ENCODE measurements at regions not wholly inside any gene's neighbourhood (a gene's known extent, or its start where the extent isn't known, plus 50 kb on each side); places are given as distances from the start of the nearest gene placed in this dataset.
A peak's percentile ranks its signal among the peaks of the same experiment; 100 is the strongest.
"Not testable (repeated sequence)": the region's sequence is repeated elsewhere in the genome, so short reads cannot be mapped to it uniquely, and the experiment has no call there.

GRCh38 chr19:27890206-27890605 lies 1322.7 kb downstream of the UQCRFS1 start:
- peak; percentile 17 for FAIRE-seq

GRCh38 chr19:27889156-27889555 lies 1323.8 kb downstream of the UQCRFS1 start:
- DNase-seq (ENCODE audit: low spot score), result no peak
- no peak for FAIRE-seq

More at GRCh38 chr19:27890206-27890605, 1322.7 kb downstream of the UQCRFS1 start:
- DNase-seq (ENCODE audit: low spot score), result no peak

GRCh38 chr19:27887946-27888345 lies 1325.0 kb downstream of the UQCRFS1 start:
- FAIRE-seq (peak; percentile 89), DNase-seq (ENCODE audit: low spot score) (no peak)

- DNase-seq (ENCODE audit: low spot score) (no peak), FAIRE-seq (peak; percentile 13)
These were observed 1327.6 kb downstream of the UQCRFS1 start for GRCh38 chr19:27885359-27885758.

DNA sequence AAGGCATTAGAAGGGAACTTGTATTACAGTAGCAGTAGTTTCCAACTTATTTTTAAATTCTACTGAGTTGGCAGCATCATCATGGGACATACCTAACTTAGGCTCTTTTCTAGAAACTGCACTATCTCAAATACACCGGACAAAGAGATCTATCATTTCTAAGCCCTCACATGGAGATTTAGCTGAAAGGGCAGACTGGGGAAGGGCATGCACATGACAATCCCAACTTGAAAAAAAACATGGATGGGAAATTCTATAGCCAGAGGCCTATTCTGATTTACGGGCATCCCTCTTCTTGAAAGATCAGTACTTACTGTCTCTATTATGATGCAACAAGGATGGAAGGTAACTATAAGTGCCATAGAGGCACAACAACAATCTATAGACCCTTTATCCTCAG lies 1328.6 kb downstream of the UQCRFS1 start:
- no peak for DNase-seq (ENCODE audit: low spot score)
- no peak for FAIRE-seq

DNA sequence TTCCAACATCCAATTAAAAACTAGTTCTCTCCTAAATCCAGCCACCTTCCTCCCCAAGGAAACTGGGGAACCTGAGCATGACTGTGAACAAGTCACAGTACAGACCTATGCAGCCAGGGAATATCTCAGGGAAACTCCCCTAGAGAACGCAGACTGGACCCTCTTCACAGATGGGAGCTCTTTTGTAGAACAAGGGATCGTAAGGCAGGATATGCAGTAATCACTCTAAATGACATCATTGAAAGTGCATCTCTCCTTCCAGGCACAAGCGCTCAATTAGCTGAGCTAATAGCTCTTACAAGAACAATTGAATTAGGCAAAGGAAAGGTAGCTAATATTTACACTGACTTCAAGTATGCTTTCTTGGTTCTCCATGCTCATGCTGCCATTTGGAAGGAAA lies 1331.7 kb downstream of the UQCRFS1 start:
- DNase-seq (ENCODE audit: low spot score) (no peak), FAIRE-seq (peak; percentile 69)

- no peak for DNase-seq (ENCODE audit: low spot score)
These were observed 1335.9 kb downstream of the UQCRFS1 start for GRCh38 chr19:27876976-27877512.

DNA sequence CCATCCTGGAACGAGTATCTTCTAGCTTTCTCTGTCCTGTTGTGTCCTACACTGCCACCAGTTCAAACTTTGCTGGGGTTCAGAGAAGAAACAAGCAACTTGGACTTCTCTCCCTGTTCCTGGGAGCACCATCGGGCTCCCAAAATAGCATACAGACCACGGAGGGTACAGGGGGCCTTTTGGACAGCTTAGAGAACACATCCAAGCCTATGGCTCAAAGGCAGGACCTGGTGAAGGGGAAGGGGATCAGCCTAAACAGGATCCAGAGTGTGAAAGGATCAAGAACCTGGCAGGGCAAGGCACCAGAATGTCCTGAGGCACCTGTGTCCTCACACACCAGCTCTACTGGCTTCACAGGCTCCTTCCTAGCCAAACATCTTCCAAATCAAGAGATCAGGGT lies 1336.5 kb downstream of the UQCRFS1 start:
- DNase-seq (ENCODE audit: low spot score) (no peak), FAIRE-seq (no peak)

More at GRCh38 chr19:27876976-27877512, 1335.9 kb downstream of the UQCRFS1 start:
- no peak for FAIRE-seq

- no peak for DNase-seq (ENCODE audit: low spot score)
- FAIRE-seq, result peak; percentile 98
These were observed 1340.6 kb downstream of the UQCRFS1 start for GRCh38 chr19:27872370-27872769.

GRCh38 chr19:27870293-27870692 lies 1342.7 kb downstream of the UQCRFS1 start:
- DNase-seq (ENCODE audit: low spot score), result no peak
- no peak for FAIRE-seq

- no peak for DNase-seq (ENCODE audit: low spot score)
- FAIRE-seq, result peak; percentile 83
These were observed 1344.9 kb downstream of the UQCRFS1 start for GRCh38 chr19:27868007-27868406.

DNA sequence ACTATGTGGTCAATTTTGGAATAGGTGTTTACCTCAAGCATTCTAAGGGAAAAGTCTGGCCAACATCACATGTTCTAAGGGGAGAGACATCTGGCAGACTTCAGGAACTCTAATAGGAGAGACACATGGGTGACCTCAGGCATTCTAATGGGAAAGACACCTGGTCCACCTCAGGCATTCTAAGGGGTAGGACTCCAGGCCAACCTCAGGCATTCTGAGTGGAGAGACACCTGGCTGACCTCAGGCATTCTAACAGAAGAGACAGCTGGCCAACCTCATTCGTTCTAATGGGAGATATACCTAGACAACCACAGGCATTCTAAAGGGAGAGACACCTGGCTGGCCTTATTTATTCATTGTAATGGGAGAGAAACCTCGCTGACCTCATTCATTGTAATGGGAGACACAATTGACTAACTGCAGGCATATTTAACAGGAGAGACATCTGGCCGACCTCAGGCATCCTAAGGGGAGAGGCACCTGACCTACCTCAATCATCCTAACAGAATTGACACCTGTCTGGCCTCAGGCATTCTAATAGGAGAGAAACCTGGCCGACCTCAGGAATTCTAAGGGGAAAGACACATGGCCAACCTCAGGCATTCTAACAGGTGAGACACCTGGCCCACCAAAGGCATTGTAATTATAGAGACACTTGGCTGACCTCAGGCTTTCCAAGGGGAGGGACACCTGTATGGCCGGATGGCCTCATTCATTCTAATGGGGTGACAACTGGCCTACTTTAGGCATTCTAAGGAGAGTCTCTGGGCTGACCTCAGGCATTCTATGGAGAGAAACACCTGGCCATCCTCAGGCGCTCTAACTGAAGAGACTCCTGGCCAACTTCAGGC lies 1346.8 kb downstream of the UQCRFS1 start:
- peak; percentile 68 for DNase-seq (ENCODE audit: low spot score)

DNA sequence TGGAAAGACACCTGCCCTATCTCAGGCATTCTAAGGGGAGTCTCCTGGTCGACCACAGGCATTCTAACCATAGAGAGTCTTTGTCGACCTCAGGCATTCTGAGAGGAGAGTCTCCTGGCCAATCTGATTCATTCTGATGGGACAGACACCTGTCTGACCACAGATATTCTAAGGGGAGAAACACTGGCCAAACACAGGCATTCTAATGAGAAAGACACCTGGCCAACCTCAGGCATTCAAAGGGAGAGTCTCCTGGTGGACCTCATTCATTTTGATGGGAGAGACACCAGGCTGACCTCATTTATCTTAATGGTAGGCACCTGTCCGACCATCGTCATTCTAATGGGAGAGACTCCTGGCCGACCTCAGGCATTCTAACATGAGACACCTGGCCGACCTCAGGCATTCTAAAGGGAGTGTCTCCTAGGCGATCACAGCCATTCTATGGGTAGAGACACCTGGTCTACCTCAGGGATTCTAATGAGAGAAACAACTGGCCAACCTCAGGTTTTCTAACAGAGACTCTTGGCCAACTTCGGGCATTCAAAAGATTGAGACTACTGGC lies 1351.5 kb downstream of the UQCRFS1 start:
- FAIRE-seq, result peak; percentile 73
- DNase-seq (ENCODE audit: low spot score), result peak; percentile 60

More for the DNA sequence above, 1346.8 kb downstream of the UQCRFS1 start:
- peak; percentile 86 for FAIRE-seq

- DNase-seq (ENCODE audit: low spot score) (peak; percentile 81), FAIRE-seq (peak; percentile 98)
These were observed 1352.5 kb downstream of the UQCRFS1 start for GRCh38 chr19:27860309-27860934.

GRCh38 chr19:27859689-27860088 lies 1353.3 kb downstream of the UQCRFS1 start:
- FAIRE-seq (peak; percentile 85), DNase-seq (ENCODE audit: low spot score) (peak; percentile 74)

DNA sequence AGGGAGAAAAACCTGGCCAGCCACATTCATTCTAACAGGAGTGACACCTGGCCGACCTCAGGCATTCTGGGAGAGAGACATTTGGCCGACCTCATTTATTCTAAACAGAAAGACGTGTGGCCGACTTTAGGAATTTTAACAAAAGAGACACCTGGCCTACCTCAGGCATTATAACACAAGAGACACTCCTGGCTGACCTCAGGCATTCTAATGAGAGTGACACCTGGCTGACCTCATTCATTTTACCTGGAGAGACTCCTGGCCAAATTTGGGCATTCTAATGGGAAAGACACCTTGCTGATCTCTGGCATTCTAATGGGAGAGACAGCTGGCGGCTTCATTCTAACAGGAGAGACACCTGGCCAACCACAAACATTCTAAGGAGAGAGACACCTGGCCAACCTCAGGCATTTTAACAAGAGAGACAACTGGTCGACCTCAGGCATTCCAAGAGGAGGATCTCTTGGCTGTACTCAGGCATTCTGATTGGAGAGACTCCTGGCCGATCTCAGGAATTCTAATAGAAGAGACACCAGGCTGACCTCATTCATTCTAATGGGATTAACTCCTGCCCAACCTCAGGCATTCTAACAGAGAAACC lies 1353.9 kb downstream of the UQCRFS1 start:
- FAIRE-seq (peak; percentile 17), DNase-seq (ENCODE audit: low spot score) (peak; percentile 89)

DNA sequence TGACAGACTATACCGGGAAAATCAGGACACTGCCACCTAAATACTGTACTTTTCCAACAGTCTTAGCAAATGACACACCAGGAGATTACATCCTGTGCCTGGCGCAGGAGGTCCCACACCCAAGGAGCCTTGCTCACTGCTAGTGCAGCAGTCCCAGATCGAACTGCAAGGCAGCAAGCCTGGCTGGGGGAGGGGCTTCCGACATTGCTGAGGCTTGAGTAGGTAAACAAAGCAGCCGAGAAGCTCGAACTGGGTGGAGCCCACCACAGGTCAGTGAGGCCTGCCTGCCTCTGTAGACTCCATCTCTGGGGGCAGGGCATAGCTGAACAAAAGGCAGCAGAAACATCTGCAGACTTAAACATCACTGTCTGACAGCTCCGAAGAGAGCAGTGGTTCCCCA lies 1360.0 kb downstream of the UQCRFS1 start:
- FAIRE-seq; DNase-seq (ENCODE audit: low spot score): not testable (repeated sequence)

DNA sequence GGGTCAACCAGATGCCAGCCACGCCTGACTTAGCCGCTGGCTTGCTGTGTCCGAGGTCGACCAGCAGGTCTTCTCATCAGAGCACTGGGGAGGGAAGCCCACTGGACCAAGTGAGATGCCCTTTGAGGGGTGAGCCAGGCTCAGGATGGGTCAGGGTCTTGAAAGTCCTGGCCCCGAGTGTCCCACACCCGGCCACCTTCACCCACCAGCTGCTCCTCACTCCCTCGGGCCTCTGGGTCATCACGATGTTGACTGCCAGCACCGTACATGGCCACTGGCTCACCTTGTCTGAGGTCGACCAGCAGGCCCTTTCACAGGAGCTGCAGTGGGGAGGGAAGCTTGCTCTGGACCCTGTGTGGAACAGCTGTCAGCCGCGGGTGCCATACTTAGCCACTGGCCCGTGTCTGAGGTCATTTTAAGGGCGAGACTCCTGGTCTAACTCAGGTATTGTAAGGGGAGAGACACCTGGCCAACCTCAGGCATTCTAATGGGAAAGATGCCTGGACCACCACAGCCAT lies 1361.3 kb downstream of the UQCRFS1 start:
- DNase-seq (ENCODE audit: low spot score), result no peak
- peak; percentile 90 for FAIRE-seq

GRCh38 chr19:27851002-27851481 lies 1361.9 kb downstream of the UQCRFS1 start:
- DNase-seq (ENCODE audit: low spot score), result no peak
- no peak for FAIRE-seq

GRCh38 chr19:27846944-27847343 lies 1366.0 kb downstream of the UQCRFS1 start:
- DNase-seq (ENCODE audit: low spot score), result no peak
- FAIRE-seq, result no peak

DNA sequence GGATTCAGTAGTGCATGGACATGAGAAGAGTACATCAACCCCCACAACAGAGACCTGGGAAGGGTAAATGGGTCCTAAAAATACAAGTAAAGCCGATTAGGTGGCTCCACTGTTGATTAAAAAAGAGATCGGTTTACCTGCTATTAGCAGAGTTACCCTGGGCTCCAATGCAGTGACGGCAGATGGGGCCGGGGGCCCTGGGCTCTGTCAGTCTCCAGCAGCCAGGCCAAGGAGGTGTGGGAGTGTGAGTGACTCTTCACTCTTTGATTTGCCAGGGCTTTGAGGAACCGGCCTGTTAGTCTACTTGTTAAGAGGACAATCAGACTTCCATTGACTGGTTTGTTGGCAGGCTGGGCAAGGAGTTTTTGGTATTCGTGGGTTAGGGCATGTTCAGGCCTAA lies 1368.7 kb downstream of the UQCRFS1 start:
- FAIRE-seq, result no peak
- no peak for DNase-seq (ENCODE audit: low spot score)

All from urothelium cell line (cell line).